ENCODE measurements at regions not wholly inside any gene's neighbourhood (a gene's known extent, or its start where the extent isn't known, plus 50 kb on each side); places are given as distances from the start of the nearest gene placed in this dataset.

- WGBS, 5 donors, result 45 to 100% (median 91%) methylated on average over 1 of the region's 1 CpG
- intact Hi-C loops (cut with DNase I; ENCODE audit: low total_unique reads), result no loop called here
These were observed 633.6 kb downstream of the ZNF385D start for GRCh38 chr3:21117370-21117769.

GRCh38 chr3:21109056-21109455 lies 642.0 kb downstream of the ZNF385D start:
- no peaks in the 10 kb centered on the region for H3K4me1 ChIP-seq
- no peak for DNase-seq
- intact Hi-C loops (cut with DNase I; ENCODE audit: low total_unique reads), result no loop called here
- H3K27ac ChIP-seq, result no peak overlapping the region
- H3K27me3 ChIP-seq (replicated peaks in 1 of 7), result no peaks in the 10 kb centered on the region
- no peak overlapping the region for H3K4me3 ChIP-seq
- H3K9me3 ChIP-seq, result peaks cover 0 to 22% (median 0%) of the 10 kb centered on the region in 8 donors
- H3K36me3 ChIP-seq, result no peaks in the 10 kb centered on the region
- 50 to 75% (median 63%) methylated on average over 3 of the region's 3 CpGs for WGBS, 5 donors
- TF ChIP-seq CTCF (IDR thresholded peaks at IDR 0.05 in 8 of 11, conservative IDR thresholded peaks at IDR 0.05 in 3 of 11) (no peak), POLR2A (IDR thresholded peaks at IDR 0.05) (no peak), POLR2AphosphoS5 (IDR thresholded peaks at IDR 0.05) (no peak)

More at GRCh38 chr3:21117370-21117769, 633.6 kb downstream of the ZNF385D start:
- TF ChIP-seq CTCF (IDR thresholded peaks at IDR 0.05 in 8 of 11, conservative IDR thresholded peaks at IDR 0.05 in 3 of 11) (no peak), POLR2AphosphoS5 (IDR thresholded peaks at IDR 0.05) (no peak), POLR2A (IDR thresholded peaks at IDR 0.05) (no peak)
- Histone ChIP-seq H3K9me3 (peaks cover 0 to 49% (median 25%) of the 10 kb centered on the region in 8 donors), H3K27ac (no peak overlapping the region), H3K27me3 (replicated peaks in 1 of 7) (no peaks in the 10 kb centered on the region), H3K4me3 (no peak overlapping the region), H3K4me1 (no peaks in the 10 kb centered on the region), H3K36me3 (no peaks in the 10 kb centered on the region)
- DNase-seq, result no peak

DNA sequence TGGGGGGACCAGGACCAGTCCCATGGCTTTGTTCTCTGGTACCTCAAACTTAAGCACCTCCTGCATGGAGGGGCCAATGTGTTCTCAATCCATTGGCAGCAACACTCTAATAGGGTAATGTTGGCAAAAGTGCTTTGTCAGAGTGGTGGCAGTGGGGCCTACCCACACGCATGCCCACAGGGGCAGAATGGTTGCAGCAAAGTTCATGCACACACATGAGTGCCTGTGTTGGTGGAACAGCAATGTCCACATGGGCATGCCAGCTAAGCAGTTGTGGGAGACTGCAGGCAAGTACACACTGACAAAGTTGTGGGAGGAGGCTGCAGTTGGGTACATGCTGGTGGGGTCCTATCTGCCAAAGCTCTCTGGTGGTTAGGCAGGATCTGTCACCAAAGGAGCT lies 645.2 kb downstream of the ZNF385D start:
- no peak overlapping the region for H3K4me3 ChIP-seq
- no peak for TF ChIP-seq POLR2A (IDR thresholded peaks at IDR 0.05)
- no peak for TF ChIP-seq POLR2AphosphoS5 (IDR thresholded peaks at IDR 0.05)
- TF ChIP-seq CTCF (IDR thresholded peaks at IDR 0.05 in 8 of 11, conservative IDR thresholded peaks at IDR 0.05 in 3 of 11), result no peak
- DNase-seq, result no peak
- H3K4me1 ChIP-seq, result no peaks in the 10 kb centered on the region
- H3K27ac ChIP-seq, result no peak overlapping the region
- no peaks in the 10 kb centered on the region for H3K36me3 ChIP-seq
- no peaks in the 10 kb centered on the region for H3K27me3 ChIP-seq (replicated peaks in 1 of 7)
- intact Hi-C loops (cut with DNase I; ENCODE audit: low total_unique reads), result no loop called here
- WGBS, 5 donors, result 83 to 100% (median 93%) methylated on average over 1 of the region's 1 CpG
- H3K9me3 ChIP-seq, result peaks cover 0 to 29% (median 19%) of the 10 kb centered on the region in 8 donors

- H3K27ac ChIP-seq, result no peak overlapping the region
- no peaks in the 10 kb centered on the region for H3K4me1 ChIP-seq
- no peak for DNase-seq
- intact Hi-C loops (cut with DNase I; ENCODE audit: low total_unique reads), result no loop called here
- H3K27me3 ChIP-seq (replicated peaks in 1 of 7), result no peaks in the 10 kb centered on the region
- 72 to 82% (median 76%) methylated on average over 6 of the region's 6 CpGs for WGBS, 5 donors
- peaks cover 0 to 34% (median 20%) of the 10 kb centered on the region in 8 donors for H3K9me3 ChIP-seq
- H3K36me3 ChIP-seq, result no peaks in the 10 kb centered on the region
- H3K4me3 ChIP-seq, result no peak overlapping the region
- TF ChIP-seq CTCF (IDR thresholded peaks at IDR 0.05 in 8 of 11, conservative IDR thresholded peaks at IDR 0.05 in 3 of 11) (no peak), POLR2AphosphoS5 (IDR thresholded peaks at IDR 0.05) (no peak), POLR2A (IDR thresholded peaks at IDR 0.05) (no peak)
These were observed 650.2 kb downstream of the ZNF385D start for GRCh38 chr3:21100656-21101359.

Data from spleen (tissue), 11 donors.